Smooth muscle cell (in vitro differentiated cells): ENCODE measurements at regions not wholly inside any gene's neighbourhood (a gene's known extent, or its start where the extent isn't known, plus 50 kb on each side); places are given as distances from the start of the nearest gene placed in this dataset.

Experiments used
- DNase-seq: peaks from one replicate; lab custom pipeline; 2025; ENCODE audit not compliant: unreplicated experiment; lab: John Stamatoyannopoulos, UW
- H2AFZ ChIP-seq: fragments of 200-600 bp; sonication (generic); 2 replicates; pipeline ENCODE4 v1.6.0; 2016; ENCODE audit warnings: antibody characterized with exemption, low read depth, mild to moderate bottlenecking
- H3F3A ChIP-seq: fragments of 200-600 bp; sonication (generic); 2 replicates; pipeline ENCODE4 v1.6.0; 2017; ENCODE audit warnings: antibody characterized with exemption, low read depth
- H3K27ac ChIP-seq: fragments of 200-600 bp; sonication (generic); 2 replicates; pipeline ENCODE4 v1.5.1; 2016; ENCODE audit warnings: low read depth, mild to moderate bottlenecking
- H3K27me3 ChIP-seq: fragments of 200-600 bp; sonication (generic); 2 replicates; pipeline ENCODE4 v1.6.1; 2016; ENCODE audit warnings: low read depth, mild to moderate bottlenecking
- H3K36me3 ChIP-seq: fragments of 200-600 bp; sonication (generic); 2 replicates; pipeline ENCODE4 v1.5.1; 2016; ENCODE audit warnings: low read depth
- H3K4me1 ChIP-seq: fragments of 200-600 bp; sonication (generic); 2 replicates; pipeline ENCODE4 v1.5.1; 2016; ENCODE audit warnings: low read depth
- H3K4me2 ChIP-seq: fragments of 200-600 bp; sonication (generic); 2 replicates; pipeline ENCODE4 v1.6.0; 2016; ENCODE audit warnings: mild to moderate bottlenecking
- H3K4me3 ChIP-seq: fragments of 200-600 bp; sonication (generic); 2 replicates; pipeline ENCODE4 v1.5.1; 2016; ENCODE audit warnings: mild to moderate bottlenecking
- H3K79me2 ChIP-seq: fragments of 200-600 bp; sonication (generic); 2 replicates; pipeline ENCODE4 v1.6.0; 2016; ENCODE audit warnings: low read depth, mild to moderate bottlenecking
- H3K9ac ChIP-seq: fragments of 200-600 bp; sonication (generic); 2 replicates; pipeline ENCODE4 v1.6.0; 2016; ENCODE audit warnings: low read depth
- H3K9me3 ChIP-seq: fragments of 200-600 bp; sonication (generic); replicated peaks from 2 replicates; pipeline ENCODE4 v1.5.1; 2016; ENCODE audit warnings: low read depth
- H4K20me1 ChIP-seq: fragments of 200-600 bp; sonication (generic); 2 replicates; pipeline ENCODE4 v1.6.0; 2016; ENCODE audit warnings: low read depth
- CTCF ChIP-seq: fragments of 200-600 bp; sonication (generic); IDR thresholded peaks from 2 replicates; pipeline ENCODE4 v1.5.1; 2017; ENCODE audit warnings: borderline replicate concordance, mild to moderate bottlenecking, antibody characterized with exemption; ENCODE audit not compliant: insufficient read depth, poor library complexity, severe bottlenecking
- WGBS: methylation state at CpG from one replicate; pipeline ENCODE4 v1.1.7; 2016; ENCODE audit warnings: low lambda C conversion rate; 5-methylcytosine and 5-hydroxymethylcytosine counted together

GRCh38 chr2:4012197-4012596 is 308.8 kb downstream of the DCDC2C start:
- Histone ChIP-seq H2AFZ (no peak overlapping the region), H3F3A (no peaks in the 10 kb centered on the region), H3K4me2 (no peak overlapping the region), H3K4me3 (no peak overlapping the region), H3K36me3 (no peaks in the 10 kb centered on the region), H3K27ac (no peak overlapping the region), H3K79me2 (no peaks in the 10 kb centered on the region), H3K9me3 (no peaks in the 10 kb centered on the region), H3K4me1 (no peaks in the 10 kb centered on the region), H3K9ac (no peak overlapping the region), H4K20me1 (no peaks in the 10 kb centered on the region), H3K27me3 (no peaks in the 10 kb centered on the region)
- no peak for TF ChIP-seq CTCF
- no peak for DNase-seq
- 73% methylated on average over 1 of the region's 1 CpG for WGBS

GRCh38 chr2:4018535-4018934 is 315.2 kb downstream of the DCDC2C start:
- H3K27ac ChIP-seq: no peak overlapping the region
- H3K27me3 ChIP-seq: no peaks in the 10 kb centered on the region
- no peaks in the 10 kb centered on the region for H3K79me2 ChIP-seq
- no peak for TF ChIP-seq CTCF
- no peak overlapping the region for H2AFZ ChIP-seq
- no peaks in the 10 kb centered on the region for H3K4me1 ChIP-seq
- H3K4me2 ChIP-seq: no peak overlapping the region
- H3K9me3 ChIP-seq: no peaks in the 10 kb centered on the region
- no peaks in the 10 kb centered on the region for H3F3A ChIP-seq
- no peaks in the 10 kb centered on the region for H3K36me3 ChIP-seq
- no peak for DNase-seq
- H3K4me3 ChIP-seq: no peak overlapping the region
- H3K9ac ChIP-seq: no peak overlapping the region
- no peaks in the 10 kb centered on the region for H4K20me1 ChIP-seq

- TF ChIP-seq CTCF: no peak
- no peaks in the 10 kb centered on the region for H3F3A ChIP-seq
- no peaks in the 10 kb centered on the region for H3K9me3 ChIP-seq
- H4K20me1 ChIP-seq: no peaks in the 10 kb centered on the region
- H3K4me3 ChIP-seq: no peak overlapping the region
- no peaks in the 10 kb centered on the region for H3K27me3 ChIP-seq
- WGBS: 84% methylated on average over 5 of the region's 5 CpGs
- H2AFZ ChIP-seq: no peak overlapping the region
- H3K36me3 ChIP-seq: no peaks in the 10 kb centered on the region
- no peak overlapping the region for H3K4me2 ChIP-seq
- DNase-seq: no peak
- no peak overlapping the region for H3K27ac ChIP-seq
- H3K4me1 ChIP-seq: no peaks in the 10 kb centered on the region
- H3K79me2 ChIP-seq: no peaks in the 10 kb centered on the region
- H3K9ac ChIP-seq: no peak overlapping the region
Observed at GRCh38 chr2:4020153-4020552, 316.8 kb downstream of the DCDC2C start.

GRCh38 chr2:4020649-4021048 is 317.3 kb downstream of the DCDC2C start:
- Histone ChIP-seq H3K4me2 (no peak overlapping the region), H3K9ac (no peak overlapping the region), H3K79me2 (no peaks in the 10 kb centered on the region), H3F3A (no peaks in the 10 kb centered on the region), H3K27me3 (no peaks in the 10 kb centered on the region), H4K20me1 (no peaks in the 10 kb centered on the region), H3K9me3 (no peaks in the 10 kb centered on the region), H2AFZ (no peak overlapping the region), H3K36me3 (no peaks in the 10 kb centered on the region), H3K4me3 (no peak overlapping the region), H3K4me1 (no peaks in the 10 kb centered on the region), H3K27ac (no peak overlapping the region)
- 86% methylated on average over 9 of the region's 10 CpGs for WGBS
- no peak for TF ChIP-seq CTCF
- DNase-seq: no peak
